Astrocyte of the hippocampus (primary cell): ENCODE measurements at regions not wholly inside any gene's neighbourhood (a gene's known extent, or its start where the extent isn't known, plus 50 kb on each side); places are given as distances from the start of the nearest gene placed in this dataset.
"Not testable (repeated sequence)": the region's sequence is repeated elsewhere in the genome, so short reads cannot be mapped to it uniquely, and the experiment has no call there.

Experiments
- DNase-seq: peaks from one replicate; pipeline ENCODE4 v3.0.0; 2011; ENCODE audit warnings: low read depth, low spot score

- not testable (repeated sequence) for DNase-seq
Observed at GRCh38 chr15:98088307-98088945, 127.9 kb downstream of the ARRDC4 start.

- DNase-seq = not testable (repeated sequence)
Observed at GRCh38 chr15:98089352-98089751, 128.8 kb downstream of the ARRDC4 start.

- not testable (repeated sequence) for DNase-seq
Observed at GRCh38 chr15:98097986-98098385, 137.5 kb downstream of the ARRDC4 start.

- not testable (repeated sequence) for DNase-seq
Observed at GRCh38 chr15:98100606-98101005, 140.1 kb downstream of the ARRDC4 start.

- no peak for DNase-seq
Observed at GRCh38 chr15:98103570-98103969, 143.1 kb downstream of the ARRDC4 start.

GRCh38 chr15:98104386-98105151 lies 144.1 kb downstream of the ARRDC4 start:
- DNase-seq = not testable (repeated sequence)

- peak; percentile 29 for DNase-seq
Observed at GRCh38 chr15:98106615-98107194, 146.2 kb downstream of the ARRDC4 start.

- DNase-seq = no peak
Observed at GRCh38 chr15:98111806-98112205, 151.3 kb downstream of the ARRDC4 start.

GRCh38 chr15:98113327-98113726 lies 152.8 kb downstream of the ARRDC4 start:
- DNase-seq = no peak

GRCh38 chr15:98120561-98120960 lies 160.1 kb downstream of the ARRDC4 start:
- peak; percentile 7 for DNase-seq

- DNase-seq = no peak
Observed at GRCh38 chr15:98121536-98121935, 161.0 kb downstream of the ARRDC4 start.

GRCh38 chr15:98121957-98122356 lies 161.5 kb downstream of the ARRDC4 start:
- no peak for DNase-seq

- DNase-seq = no peak
Observed at GRCh38 chr15:98123297-98123696, 162.8 kb downstream of the ARRDC4 start.

- DNase-seq = peak; percentile 2
Observed at GRCh38 chr15:98123834-98124233, 163.3 kb downstream of the ARRDC4 start.

- peak; percentile 10 for DNase-seq
Observed at GRCh38 chr15:98124581-98124980, 164.1 kb downstream of the ARRDC4 start.

- DNase-seq = peak; percentile 28
Observed at GRCh38 chr15:98126326-98127085, 166.0 kb downstream of the ARRDC4 start.

- no peak for DNase-seq
Observed at GRCh38 chr15:98127586-98127985, 167.1 kb downstream of the ARRDC4 start.

- DNase-seq = no peak
Observed at GRCh38 chr15:98131924-98132323, 171.4 kb downstream of the ARRDC4 start.

- no peak for DNase-seq
Observed at GRCh38 chr15:98134905-98135304, 174.4 kb downstream of the ARRDC4 start.

GRCh38 chr15:98138910-98139309 lies 178.4 kb downstream of the ARRDC4 start:
- no peak for DNase-seq

GRCh38 chr15:98139337-98139736 lies 178.8 kb downstream of the ARRDC4 start:
- DNase-seq = no peak

- no peak for DNase-seq
Observed at GRCh38 chr15:98142572-98142971, 182.1 kb downstream of the ARRDC4 start.
